Hepatocyte (in vitro differentiated cells): ENCODE measurements at regions not wholly inside any gene's neighbourhood (a gene's known extent, or its start where the extent isn't known, plus 50 kb on each side); places are given as distances from the start of the nearest gene placed in this dataset.

Source experiments
- CTCF ChIP-seq: fragments of 200-600 bp; sonication (generic); IDR thresholded peaks from 2 replicates; pipeline ENCODE4 v1.5.1; 2016; ENCODE audit warnings: antibody characterized with exemption, mild to moderate bottlenecking; ENCODE audit not compliant: poor library complexity
- EZH2 ChIP-seq: fragments of 200-600 bp; sonication (generic); IDR thresholded peaks from 2 replicates; pipeline ENCODE4 v1.6.1; 2016; ENCODE audit warnings: antibody characterized with exemption, mild to moderate bottlenecking, borderline replicate concordance

GRCh38 chr18:76216096-76216495 lies 278.9 kb downstream of the ZNF516 start:
- TF ChIP-seq CTCF: no peak
- no peak for TF ChIP-seq EZH2
